Esophagus squamous epithelium (tissue), 4 donors: ENCODE measurements at regions not wholly inside any gene's neighbourhood (a gene's known extent, or its start where the extent isn't known, plus 50 kb on each side); places are given as distances from the start of the nearest gene placed in this dataset.

Source experiments
- POLR2A ChIP-seq, 4 donors: fragments of 450-650 bp; IDR thresholded peaks; one replicate each; pipeline ENCODE4 v1.6.1; 2017; ENCODE audit warnings: antibody characterized with exemption in 4 of 4, mild to moderate bottlenecking in 4 of 4, moderate library complexity in 3 of 4
- TF ChIP-seq, protein P1 (sequence below), 6 experiments: fragments of 450-650 bp in 4 of 6; fragments of 200-600 bp in 2 of 6; sonication (generic) in 2 of 6; IDR thresholded peaks; one replicate each; pipeline ENCODE4 v1.5.1; 2016 to 2019; ENCODE audit warnings: antibody characterized with exemption in 6 of 6, mild to moderate bottlenecking in 4 of 6, moderate library complexity in 4 of 6

- TF ChIP-seq, protein P1, sequence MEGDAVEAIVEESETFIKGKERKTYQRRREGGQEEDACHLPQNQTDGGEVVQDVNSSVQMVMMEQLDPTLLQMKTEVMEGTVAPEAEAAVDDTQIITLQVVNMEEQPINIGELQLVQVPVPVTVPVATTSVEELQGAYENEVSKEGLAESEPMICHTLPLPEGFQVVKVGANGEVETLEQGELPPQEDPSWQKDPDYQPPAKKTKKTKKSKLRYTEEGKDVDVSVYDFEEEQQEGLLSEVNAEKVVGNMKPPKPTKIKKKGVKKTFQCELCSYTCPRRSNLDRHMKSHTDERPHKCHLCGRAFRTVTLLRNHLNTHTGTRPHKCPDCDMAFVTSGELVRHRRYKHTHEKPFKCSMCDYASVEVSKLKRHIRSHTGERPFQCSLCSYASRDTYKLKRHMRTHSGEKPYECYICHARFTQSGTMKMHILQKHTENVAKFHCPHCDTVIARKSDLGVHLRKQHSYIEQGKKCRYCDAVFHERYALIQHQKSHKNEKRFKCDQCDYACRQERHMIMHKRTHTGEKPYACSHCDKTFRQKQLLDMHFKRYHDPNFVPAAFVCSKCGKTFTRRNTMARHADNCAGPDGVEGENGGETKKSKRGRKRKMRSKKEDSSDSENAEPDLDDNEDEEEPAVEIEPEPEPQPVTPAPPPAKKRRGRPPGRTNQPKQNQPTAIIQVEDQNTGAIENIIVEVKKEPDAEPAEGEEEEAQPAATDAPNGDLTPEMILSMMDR (IDR thresholded peaks at IDR 0.05) = no peak
- TF ChIP-seq POLR2A (IDR thresholded peaks at IDR 0.05) = no peak
Measured at GRCh38 chr16:86170720-86171119, 271.8 kb downstream of the IRF8 start.
